ENCODE measurements at regions not wholly inside any gene's neighbourhood (a gene's known extent, or its start where the extent isn't known, plus 50 kb on each side); places are given as distances from the start of the nearest gene placed in this dataset.

DNA sequence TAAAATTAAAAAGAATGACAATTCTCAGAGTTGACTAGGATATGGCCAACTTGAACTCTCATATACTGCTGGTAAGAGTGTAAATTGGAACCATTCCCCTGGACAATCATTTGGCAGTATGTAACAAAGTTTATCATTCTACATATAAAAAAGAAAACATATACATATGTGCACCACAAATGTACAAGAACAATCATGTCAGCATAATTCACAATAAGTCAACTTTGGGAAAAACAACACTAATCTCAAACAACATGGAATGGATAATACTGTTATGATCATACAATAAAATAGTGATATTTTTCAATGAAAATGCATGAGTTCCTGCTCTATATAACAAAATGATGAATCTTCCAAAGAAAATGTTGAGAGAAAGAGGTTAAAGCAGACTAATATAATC lies 1078.7 kb upstream of the EPHA7 start:
- H4K20me1 ChIP-seq (ENCODE audit: control insufficient read depth, extremely low read depth, insufficient read depth, low read length) = no peaks in the 10 kb centered on the region
- H3K9me1 ChIP-seq (ENCODE audit: control insufficient read depth, extremely low read depth, insufficient read depth, low read length) = no peaks in the 10 kb centered on the region
- H3K4me1 ChIP-seq (ENCODE audit: control insufficient read depth, extremely low read depth, insufficient read depth, low read length) = peaks cover 2% of the 10 kb centered on the region
- H3K9me3 ChIP-seq (ENCODE audit: control insufficient read depth, low read depth, low read length) = no peaks in the 10 kb centered on the region
- TF ChIP-seq, protein P1, sequence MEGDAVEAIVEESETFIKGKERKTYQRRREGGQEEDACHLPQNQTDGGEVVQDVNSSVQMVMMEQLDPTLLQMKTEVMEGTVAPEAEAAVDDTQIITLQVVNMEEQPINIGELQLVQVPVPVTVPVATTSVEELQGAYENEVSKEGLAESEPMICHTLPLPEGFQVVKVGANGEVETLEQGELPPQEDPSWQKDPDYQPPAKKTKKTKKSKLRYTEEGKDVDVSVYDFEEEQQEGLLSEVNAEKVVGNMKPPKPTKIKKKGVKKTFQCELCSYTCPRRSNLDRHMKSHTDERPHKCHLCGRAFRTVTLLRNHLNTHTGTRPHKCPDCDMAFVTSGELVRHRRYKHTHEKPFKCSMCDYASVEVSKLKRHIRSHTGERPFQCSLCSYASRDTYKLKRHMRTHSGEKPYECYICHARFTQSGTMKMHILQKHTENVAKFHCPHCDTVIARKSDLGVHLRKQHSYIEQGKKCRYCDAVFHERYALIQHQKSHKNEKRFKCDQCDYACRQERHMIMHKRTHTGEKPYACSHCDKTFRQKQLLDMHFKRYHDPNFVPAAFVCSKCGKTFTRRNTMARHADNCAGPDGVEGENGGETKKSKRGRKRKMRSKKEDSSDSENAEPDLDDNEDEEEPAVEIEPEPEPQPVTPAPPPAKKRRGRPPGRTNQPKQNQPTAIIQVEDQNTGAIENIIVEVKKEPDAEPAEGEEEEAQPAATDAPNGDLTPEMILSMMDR (optimal IDR thresholded peaks at IDR 0.05 in 1 of 3, IDR thresholded peaks at IDR 0.05 in 1 of 3, conservative IDR thresholded peaks at IDR 0.05 in 1 of 3; ENCODE audit: extremely low read depth in 1 of 3, insufficient read depth in 2 of 3, low read length in 3 of 3) = no peak
- TF ChIP-seq EZH2 (IDR thresholded peaks at IDR 0.05; ENCODE audit: low read length) = no peak
- H3K4me3 ChIP-seq (ENCODE audit: control insufficient read depth in 2 of 3, extremely low read depth in 1 of 3, insufficient read depth in 2 of 3, low read depth in 1 of 3, low read length in 3 of 3) = no peak overlapping the region
- H3K79me2 ChIP-seq (ENCODE audit: control insufficient read depth, insufficient read depth, low read length) = no peaks in the 10 kb centered on the region
- H3K27ac ChIP-seq (ENCODE audit: control insufficient read depth, insufficient read depth, low read length) = no peak overlapping the region
- dilution Hi-C loops (cut with MboI; ENCODE audit: extremely low pct_ligation_motif_present, low sequenced_read_pairs) = no loop called here
- H3K9ac ChIP-seq (ENCODE audit: control insufficient read depth, extremely low read depth, insufficient read depth, low read length) = no peak overlapping the region
- DNase-seq (ENCODE audit: low read depth, low spot score) (no peak), FAIRE-seq (no peak)
- H3K4me2 ChIP-seq (ENCODE audit: control insufficient read depth, extremely low read depth, insufficient read depth, low read depth, low read length) = no peak overlapping the region
- no peak overlapping the region for H2AFZ ChIP-seq (ENCODE audit: control insufficient read depth, low read length)
- H3K36me3 ChIP-seq (ENCODE audit: control insufficient read depth in 2 of 2, extremely low read depth in 1 of 2, insufficient read depth in 2 of 2, low read length in 2 of 2) = no peaks in the 10 kb centered on the region
- no peaks in the 10 kb centered on the region for H3K27me3 ChIP-seq (ENCODE audit: control insufficient read depth, extremely low read depth, insufficient read depth, low read length)

DNA sequence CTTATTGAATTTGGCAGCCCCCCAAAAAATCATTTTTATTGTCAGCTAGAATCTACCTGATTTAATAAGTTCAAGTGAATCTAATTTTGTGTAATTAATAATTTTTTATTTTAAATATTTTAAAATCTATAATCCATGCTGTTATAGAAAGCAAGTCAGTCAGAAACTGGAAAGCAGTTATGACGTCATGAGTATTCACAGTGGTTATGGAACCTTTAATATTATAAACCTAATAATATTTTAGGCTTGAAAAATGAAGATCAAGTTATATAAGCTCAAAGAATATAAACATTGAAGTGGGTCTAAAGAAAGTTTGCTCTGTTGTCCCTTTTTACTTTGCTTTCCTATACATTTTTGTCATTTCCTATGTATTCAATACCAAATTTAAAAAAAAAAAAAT lies 1075.1 kb upstream of the EPHA7 start:
- Histone ChIP-seq H3K27me3 (ENCODE audit: control insufficient read depth, extremely low read depth, insufficient read depth, low read length) (no peaks in the 10 kb centered on the region), H3K36me3 (ENCODE audit: control insufficient read depth in 2 of 2, extremely low read depth in 1 of 2, insufficient read depth in 2 of 2, low read length in 2 of 2) (no peaks in the 10 kb centered on the region), H3K9ac (ENCODE audit: control insufficient read depth, extremely low read depth, insufficient read depth, low read length) (no peak overlapping the region), H3K4me1 (ENCODE audit: control insufficient read depth, extremely low read depth, insufficient read depth, low read length) (no peaks in the 10 kb centered on the region), H3K9me3 (ENCODE audit: control insufficient read depth, low read depth, low read length) (no peaks in the 10 kb centered on the region), H4K20me1 (ENCODE audit: control insufficient read depth, extremely low read depth, insufficient read depth, low read length) (no peaks in the 10 kb centered on the region), H3K27ac (ENCODE audit: control insufficient read depth, insufficient read depth, low read length) (no peak overlapping the region), H3K4me2 (ENCODE audit: control insufficient read depth, extremely low read depth, insufficient read depth, low read depth, low read length) (no peak overlapping the region), H3K9me1 (ENCODE audit: control insufficient read depth, extremely low read depth, insufficient read depth, low read length) (no peaks in the 10 kb centered on the region), H3K79me2 (ENCODE audit: control insufficient read depth, insufficient read depth, low read length) (no peaks in the 10 kb centered on the region), H2AFZ (ENCODE audit: control insufficient read depth, low read length) (no peak overlapping the region), H3K4me3 (ENCODE audit: control insufficient read depth in 2 of 3, extremely low read depth in 1 of 3, insufficient read depth in 2 of 3, low read depth in 1 of 3, low read length in 3 of 3) (no peak overlapping the region)
- dilution Hi-C loops (cut with MboI; ENCODE audit: extremely low pct_ligation_motif_present, low sequenced_read_pairs) = no loop called here
- DNase-seq (ENCODE audit: low read depth, low spot score) (no peak), FAIRE-seq (no peak)
- no peak for TF ChIP-seq EZH2 (IDR thresholded peaks at IDR 0.05; ENCODE audit: low read length)
- TF ChIP-seq, protein P1 (optimal IDR thresholded peaks at IDR 0.05 in 1 of 3, IDR thresholded peaks at IDR 0.05 in 1 of 3, conservative IDR thresholded peaks at IDR 0.05 in 1 of 3; ENCODE audit: extremely low read depth in 1 of 3, insufficient read depth in 2 of 3, low read length in 3 of 3) = no peak
